IMR-90 (cell line): ENCODE measurements at regions not wholly inside any gene's neighbourhood (a gene's known extent, or its start where the extent isn't known, plus 50 kb on each side); places are given as distances from the start of the nearest gene placed in this dataset.

Experiments
- ATAC-seq: fragments of 200-7000 bp; cut with Tn5 transposase; 2 replicates; pipeline ENCODE4 v1.9.1; 2020; ENCODE audit warnings: low read depth, mild to moderate bottlenecking, moderate library complexity
- BruUV-seq: library from RNA; stranded (reverse); fragments of 400-500 nt; replicated peaks from 2 replicates; lab custom pipeline; 2021; lab: Mats Ljungman, UMichigan
- CTCF ChIA-PET: fragments of 300-600 bp; formaldehyde crosslinking; extraction: SDS; loops from one replicate; lab custom pipeline; 2021; ENCODE audit warnings: antibody characterized with exemption; lab: Yijun Ruan, JAX
- POLR2A ChIA-PET: fragments of 300-600 bp; sonication (Branson Sonifier 250); formaldehyde crosslinking; loops from one replicate; lab custom pipeline; 2022; ENCODE audit warnings: antibody characterized with exemption; ENCODE audit not compliant: unreplicated experiment; lab: Charles Lee
- DNase-seq: peaks from one replicate; pipeline ENCODE4 v3.0.0; 2013
- H2AFZ ChIP-seq: replicated peaks from 2 replicates; pipeline ENCODE3; 2013; ENCODE audit warnings: low read length, mild to moderate bottlenecking; ENCODE audit not compliant: poor library complexity
- H2AK5ac ChIP-seq: 2 replicates; pipeline ENCODE4 v1.6.1; 2013; ENCODE audit warnings: low read depth, low read length, inconsistent platforms
- H2AK9ac ChIP-seq: replicated peaks from 2 replicates; pipeline ENCODE3; 2013; ENCODE audit warnings: mild to moderate bottlenecking, low read depth, low read length, moderate library complexity; ENCODE audit not compliant: poor library complexity
- H2BK120ac ChIP-seq: 2 replicates; pipeline ENCODE4 v1.6.1; 2013; ENCODE audit warnings: low read depth, low read length, inconsistent platforms
- H2BK15ac ChIP-seq: 3 replicates; pipeline ENCODE4 v1.6.1; 2013; ENCODE audit warnings: low read depth, low read length, inconsistent platforms
- H2BK20ac ChIP-seq: 2 replicates; pipeline ENCODE4 v1.6.1; 2013; ENCODE audit warnings: low read depth, mild to moderate bottlenecking, inconsistent platforms, low read length, moderate library complexity
- H2BK5ac ChIP-seq: 2 replicates; pipeline ENCODE4 v1.6.1; 2013; ENCODE audit warnings: mild to moderate bottlenecking, low read depth, low read length, inconsistent platforms; ENCODE audit not compliant: poor library complexity, severe bottlenecking
- H3K14ac ChIP-seq: replicated peaks from 2 replicates; pipeline ENCODE4 v1.6.1; 2013; ENCODE audit warnings: low read depth, low read length, inconsistent platforms
- H3K18ac ChIP-seq: 2 replicates; pipeline ENCODE4 v1.6.1; 2013; ENCODE audit warnings: low read depth, low read length, control low read depth
- H3K23ac ChIP-seq: 2 replicates; pipeline ENCODE4 v1.6.1; 2013; ENCODE audit warnings: low read depth, low read length, inconsistent platforms
- H3K27ac ChIP-seq: 2 replicates; pipeline ENCODE4 v1.5.1; 2013; ENCODE audit warnings: mild to moderate bottlenecking, control low read depth, low read length; ENCODE audit not compliant: insufficient read depth
- H3K27me3 ChIP-seq: 2 replicates; pipeline ENCODE4 v1.6.1; 2013; ENCODE audit warnings: low read length; ENCODE audit not compliant: control insufficient read depth, insufficient read depth
- H3K36me3 ChIP-seq: 2 replicates; pipeline ENCODE4 v1.6.1; 2013; ENCODE audit warnings: low read length, mixed read lengths; ENCODE audit not compliant: control insufficient read depth, insufficient read depth
- H3K4ac ChIP-seq: 2 replicates; pipeline ENCODE4 v1.6.1; 2013; ENCODE audit warnings: low read depth, low read length, inconsistent platforms
- H3K4me1 ChIP-seq: 2 replicates; pipeline ENCODE4 v1.6.1; 2013; ENCODE audit warnings: low read length, mixed read lengths; ENCODE audit not compliant: control insufficient read depth, insufficient read depth
- H3K4me2 ChIP-seq: 2 replicates; pipeline ENCODE4 v1.6.1; 2013; ENCODE audit warnings: low read depth, mild to moderate bottlenecking, control low read depth, low read length, moderate library complexity
- H3K4me3 ChIP-seq: 2 replicates; pipeline ENCODE4 v1.5.1; 2013; ENCODE audit warnings: low read depth, mild to moderate bottlenecking, control low read depth, low read length, moderate library complexity; ENCODE audit not compliant: insufficient read depth
- H3K56ac ChIP-seq: 2 replicates; pipeline ENCODE4 v1.6.1; 2013; ENCODE audit warnings: low read length, inconsistent platforms; ENCODE audit not compliant: insufficient read depth; ENCODE audit errors: extremely low read depth
- H3K79me1 ChIP-seq, 2 experiments: 2 replicates each; pipeline ENCODE4 v1.6.1; 2013; ENCODE audit warnings: low read length in 2 of 2, inconsistent platforms in 1 of 2, low read depth in 1 of 2
- H3K9ac ChIP-seq: 2 replicates; pipeline ENCODE4 v1.6.1; 2013; ENCODE audit warnings: low read depth, low read length, control low read depth
- H3K9me1 ChIP-seq: 2 replicates; pipeline ENCODE4 v1.6.1; 2013; ENCODE audit warnings: low read length, inconsistent platforms; ENCODE audit not compliant: insufficient read depth
- H3K9me3 ChIP-seq: 2 replicates; pipeline ENCODE4 v1.6.1; 2013; ENCODE audit warnings: low read length; ENCODE audit not compliant: control insufficient read depth, insufficient read depth
- H4K20me1 ChIP-seq: 2 replicates; pipeline ENCODE4 v1.6.1; 2013; ENCODE audit warnings: low read length, inconsistent platforms; ENCODE audit not compliant: insufficient read depth
- H4K5ac ChIP-seq: 2 replicates; pipeline ENCODE4 v1.6.1; 2013; ENCODE audit warnings: mild to moderate bottlenecking, low read depth, low read length, control low read depth
- H4K8ac ChIP-seq, 2 experiments: 2 replicates each; pipeline ENCODE4 v1.6.1; 2013; ENCODE audit warnings: low read depth in 2 of 2, low read length in 2 of 2, control low read depth in 1 of 2, inconsistent platforms in 1 of 2
- H4K91ac ChIP-seq: 2 replicates; pipeline ENCODE4 v1.6.1; 2013; ENCODE audit warnings: low read depth, low read length, inconsistent platforms; ENCODE audit not compliant: insufficient read depth
- CHD1 ChIP-seq: IDR thresholded peaks from 2 replicates; pipeline ENCODE4 v1.6.1; 2012; ENCODE audit warnings: low read depth, low read length, improper control_type of control experiment
- CTCF ChIP-seq: conservative IDR thresholded peaks from 2 replicates; pipeline ENCODE4 v1.5.1; 2012; ENCODE audit warnings: mild to moderate bottlenecking, low read depth, low read length, improper control_type of control experiment
- MAFK ChIP-seq: IDR thresholded peaks from 2 replicates; pipeline ENCODE4 v1.6.1; 2012; ENCODE audit warnings: low read depth, low read length, improper control_type of control experiment
- POLR2A ChIP-seq: IDR thresholded peaks from 2 replicates; pipeline ENCODE4 v1.6.1; 2012; ENCODE audit warnings: mild to moderate bottlenecking, low read depth, low read length
- RFX5 ChIP-seq: IDR thresholded peaks from 2 replicates; pipeline ENCODE4 v1.8.0; 2012; ENCODE audit warnings: low read depth, mild to moderate bottlenecking, low read length, moderate library complexity
- WGBS, 2 experiments: methylation state at CpG; one replicate each; pipeline versions ENCODE4 v1.1.5 to v1.1.7; 2013; ENCODE audit warnings: missing lambda C conversion rate in 2 of 2; ENCODE audit not compliant: insufficient read length in 1 of 2; ENCODE audit errors: extremely low coverage in 2 of 2; 5-methylcytosine and 5-hydroxymethylcytosine counted together
- dilution Hi-C: fragments of 300-500 bp; cut with HindIII; formaldehyde crosslinking; loops from one replicate; pipeline ENCODE4 v1.14.3; 2018; ENCODE audit warnings: low sequenced_read_pairs; ENCODE audit not compliant: unreplicated experiment
- in situ Hi-C: fragments of 300-500 bp; cut with MboI; formaldehyde crosslinking; loops from 3 replicates; pipeline ENCODE4 v1.14.3; 2019; ENCODE audit warnings: low sequenced_read_pairs, inconsistent platforms, mixed read lengths
- intact Hi-C: fragments of 100-400 bp; cut with micrococcal nuclease; formaldehyde crosslinking; loops from 2 replicates; pipeline ENCODE4 v1.10.0; 2022

GRCh38 chr12:98388126-98388525, 127.3 kb upstream of the TMPO start:
- no peak overlapping the region for H3K4ac ChIP-seq
- dilution Hi-C loops (no loop called here), in situ Hi-C loops (loop anchor here (25.0 kb wide), 3 partner anchors 1076 to 1801 kb away; no protein-coding TSS in a partner anchor), intact Hi-C loops (no loop called here)
- no peak overlapping the region for H2BK5ac ChIP-seq
- no peak overlapping the region for H4K8ac ChIP-seq
- no peak overlapping the region for H4K91ac ChIP-seq
- H3K36me3 ChIP-seq, result no peaks in the 10 kb centered on the region
- H3K56ac ChIP-seq, result no peak overlapping the region
- H3K9me3 ChIP-seq, result no peaks in the 10 kb centered on the region
- no peak overlapping the region for H3K4me3 ChIP-seq
- DNase-seq (no peak), ATAC-seq (no peak)
- H3K4me1 ChIP-seq, result no peaks in the 10 kb centered on the region
- H3K14ac ChIP-seq, result no peak overlapping the region
- CTCF ChIA-PET, result interaction anchor here (0.7 kb wide), 1 partner anchor 9 kb away, joined by 4 read pairs; no protein-coding TSS in a partner anchor
- no peak overlapping the region for H3K23ac ChIP-seq
- no peak overlapping the region for H2AK9ac ChIP-seq
- H3K9me1 ChIP-seq, result no peaks in the 10 kb centered on the region
- H2BK15ac ChIP-seq, result no peak overlapping the region
- no peaks in the 10 kb centered on the region for H3K79me1 ChIP-seq
- no peak overlapping the region for H2BK120ac ChIP-seq
- no peak overlapping the region for H2BK20ac ChIP-seq
- no peak overlapping the region for H4K5ac ChIP-seq
- BruUV-seq, result no TSS peak
- no peak overlapping the region for H2AK5ac ChIP-seq
- H4K20me1 ChIP-seq, result no peaks in the 10 kb centered on the region
- no peak overlapping the region for H3K4me2 ChIP-seq
- peaks cover 3% of the 10 kb centered on the region; the same call in 1 of the 2 replicates for H3K27me3 ChIP-seq
- H3K18ac ChIP-seq, result no peak overlapping the region
- H3K27ac ChIP-seq, result no peak overlapping the region
- no peak for TF ChIP-seq MAFK
- TF ChIP-seq CTCF, result no peak
- TF ChIP-seq RFX5, result no peak
- TF ChIP-seq CHD1, result no peak
- no peak for TF ChIP-seq POLR2A
- H2AFZ ChIP-seq, result no peak overlapping the region
- POLR2A ChIA-PET, result no interaction called here
- H3K9ac ChIP-seq, result no peak overlapping the region
- 100% methylated on average over 1 of the region's 10 CpGs; no CpG with 5 or more reads in 1 of the 2 experiments for WGBS, 2 experiments
